H1 (cell line): ENCODE measurements at regions not wholly inside any gene's neighbourhood (a gene's known extent, or its start where the extent isn't known, plus 50 kb on each side); places are given as distances from the start of the nearest gene placed in this dataset.
A peak's percentile ranks its signal among the peaks of the same experiment; 100 is the strongest.

Source experiments
- CTCF ChIA-PET: fragments of 300-600 bp; sonication (Branson Sonifier 250); formaldehyde crosslinking; loops from one replicate; lab custom pipeline; 2021; ENCODE audit not compliant: partially characterized antibody; lab: Charles Lee
- POLR2A ChIA-PET: fragments of 300-600 bp; sonication (Branson Sonifier 250); formaldehyde crosslinking; loops from one replicate; lab custom pipeline; 2021; ENCODE audit warnings: inconsistent platforms; ENCODE audit not compliant: partially characterized antibody; lab: Charles Lee
- DNase-seq, 2 experiments: peaks; one replicate each; pipeline versions ENCODE4 v3.0.0 to v3.0.0-alpha.2; 2010 to 2022; ENCODE audit warnings: low spot score in 2 of 2, low read depth in 1 of 2, mixed read lengths in 1 of 2
- FAIRE-seq: peaks from 2 replicates; lab custom pipeline; 2011; peaks lifted over from hg19 to GRCh38; lab: Jason Lieb, UNC
- H2AFZ ChIP-seq: 2 replicates; pipeline ENCODE4 v1.8.1; 2012; ENCODE audit warnings: low read length, inconsistent platforms
- H2AK5ac ChIP-seq: 2 replicates; pipeline ENCODE4 v1.6.1; 2013; ENCODE audit warnings: low read depth, low read length
- H2BK120ac ChIP-seq: replicated peaks from 2 replicates; pipeline ENCODE3; 2013; ENCODE audit warnings: low read depth, low read length, inconsistent platforms
- H2BK12ac ChIP-seq: 2 replicates; pipeline ENCODE4 v1.6.1; 2013; ENCODE audit warnings: low read depth, low read length
- H2BK15ac ChIP-seq: 2 replicates; pipeline ENCODE4 v1.6.1; 2013; ENCODE audit warnings: low read length
- H2BK20ac ChIP-seq: 2 replicates; pipeline ENCODE4 v1.6.1; 2013; ENCODE audit warnings: low read length
- H2BK5ac ChIP-seq: 2 replicates; pipeline ENCODE4 v1.6.1; 2013; ENCODE audit warnings: low read depth, low read length
- H3K14ac ChIP-seq: 2 replicates; pipeline ENCODE4 v1.6.1; 2013; ENCODE audit warnings: inconsistent platforms; ENCODE audit not compliant: insufficient read length
- H3K18ac ChIP-seq: 2 replicates; pipeline ENCODE4 v1.6.1; 2013; ENCODE audit warnings: low read length; ENCODE audit errors: extremely low read depth
- H3K23ac ChIP-seq: 2 replicates; pipeline ENCODE4 v1.6.1; 2013; ENCODE audit warnings: inconsistent platforms; ENCODE audit not compliant: insufficient read length
- H3K23me2 ChIP-seq: 2 replicates; pipeline ENCODE4 v1.6.1; 2013; ENCODE audit warnings: low read depth, low read length
- H3K27ac ChIP-seq: 2 replicates; pipeline ENCODE4 v1.6.1; 2011; ENCODE audit warnings: low read depth, low read length, inconsistent platforms
- H3K27me3 ChIP-seq, 4 experiments: replicated peaks in 1 of 4; 1 replicate in 1 of 4; 2 replicates in 3 of 4; pipeline versions ENCODE4 v1.6.1 to v1.8.1; 2011 to 2013; ENCODE audit warnings: low read length in 3 of 4, mild to moderate bottlenecking in 3 of 4, inconsistent platforms in 2 of 4, mixed read lengths in 2 of 4, moderate library complexity in 1 of 4; ENCODE audit not compliant: control insufficient read depth in 3 of 4, insufficient read depth in 3 of 4; ENCODE audit errors: extremely low read depth in 1 of 4
- H3K36me3 ChIP-seq, 4 experiments: 2 replicates each; pipeline versions ENCODE4 v1.6.1 to v1.8.1; 2011 to 2013; ENCODE audit warnings: mild to moderate bottlenecking in 4 of 4, low read length in 3 of 4, moderate library complexity in 2 of 4, control low read depth in 1 of 4, inconsistent platforms in 1 of 4; ENCODE audit not compliant: insufficient read depth in 4 of 4, control insufficient read depth in 2 of 4
- H3K4ac ChIP-seq: replicated peaks from 2 replicates; pipeline ENCODE3; 2013; ENCODE audit warnings: low read length, low read depth, mixed read lengths, inconsistent platforms; ENCODE audit not compliant: insufficient read length
- H3K4me1 ChIP-seq, 4 experiments: replicated peaks in 1 of 4; 1 replicate in 1 of 4; 2 replicates in 3 of 4; pipeline versions ENCODE4 v1.6.1 to v1.8.1; 2011 to 2013; ENCODE audit warnings: low read length in 3 of 4, inconsistent platforms in 2 of 4, mixed read lengths in 1 of 4; ENCODE audit not compliant: insufficient read depth in 4 of 4, control insufficient read depth in 3 of 4
- H3K4me2 ChIP-seq, 2 experiments: 2 replicates each; pipeline versions ENCODE4 v1.6.1 to v1.8.1; 2011 to 2013; ENCODE audit warnings: low read depth in 2 of 2, low read length in 2 of 2, control low read depth in 1 of 2, inconsistent platforms in 1 of 2, mild to moderate bottlenecking in 1 of 2; ENCODE audit not compliant: insufficient read depth in 1 of 2
- H3K4me3 ChIP-seq, 4 experiments: fragments of 200-600, 300-600 bp in 1 of 4; sonication (generic), shearing (Covaris generic), sonication (Bioruptor Twin) in 1 of 4; 2 replicates each; pipeline versions ENCODE4 v1.5.1 to v1.8.1; 2011 to 2016; ENCODE audit warnings: low read length in 4 of 4, low read depth in 3 of 4, control low read depth in 2 of 4, inconsistent platforms in 2 of 4, mild to moderate bottlenecking in 2 of 4, mixed read lengths in 1 of 4, moderate library complexity in 1 of 4; ENCODE audit not compliant: insufficient read depth in 2 of 4; ENCODE audit errors: extremely low read depth in 1 of 4
- H3K56ac ChIP-seq: replicated peaks from 2 replicates; pipeline ENCODE3; 2013; ENCODE audit warnings: low read depth, mild to moderate bottlenecking, mixed read lengths, low read length, inconsistent platforms; ENCODE audit not compliant: insufficient read length
- H3K79me1 ChIP-seq: 2 replicates; pipeline ENCODE4 v1.6.1; 2013; ENCODE audit warnings: low read depth, low read length, control low read depth
- H3K79me2 ChIP-seq, 2 experiments: 2 replicates each; pipeline versions ENCODE4 v1.6.1 to v1.8.1; 2012 to 2013; ENCODE audit warnings: low read length in 2 of 2, mild to moderate bottlenecking in 2 of 2, inconsistent platforms in 1 of 2; ENCODE audit not compliant: insufficient read depth in 2 of 2, control insufficient read depth in 1 of 2
- H3K9ac ChIP-seq, 4 experiments: replicated peaks in 1 of 4; 1 replicate in 1 of 4; 2 replicates in 3 of 4; pipeline versions ENCODE4 v1.6.1 to v1.8.1; 2011 to 2013; ENCODE audit warnings: low read depth in 3 of 4, low read length in 3 of 4, control low read depth in 2 of 4, mild to moderate bottlenecking in 2 of 4, moderate library complexity in 2 of 4, inconsistent platforms in 1 of 4; ENCODE audit errors: extremely low read depth in 1 of 4
- H3K9me3 ChIP-seq, 2 experiments: 2 replicates each; pipeline versions ENCODE4 v1.6.1 to v1.8.1; 2012 to 2013; ENCODE audit warnings: mild to moderate bottlenecking in 2 of 2, moderate library complexity in 2 of 2, control low read depth in 1 of 2, inconsistent platforms in 1 of 2, low read depth in 1 of 2, low read length in 1 of 2, mixed read lengths in 1 of 2; ENCODE audit not compliant: insufficient read depth in 2 of 2
- H4K20me1 ChIP-seq, 2 experiments: replicated peaks in 1 of 2; 2 replicates each; pipeline versions ENCODE3 to v1.8.1; 2011 to 2013; ENCODE audit warnings: inconsistent platforms in 2 of 2, low read length in 2 of 2, mild to moderate bottlenecking in 1 of 2; ENCODE audit not compliant: insufficient read depth in 2 of 2, control insufficient read depth in 1 of 2
- H4K5ac ChIP-seq: 2 replicates; pipeline ENCODE4 v1.6.1; 2013; ENCODE audit warnings: low read length, low read depth, mixed read lengths, inconsistent platforms; ENCODE audit not compliant: insufficient read length
- H4K8ac ChIP-seq: 2 replicates; pipeline ENCODE4 v1.8.0; 2013; ENCODE audit warnings: mild to moderate bottlenecking, moderate library complexity, low read length, inconsistent platforms; ENCODE audit not compliant: insufficient read depth; ENCODE audit errors: extremely low read depth
- H4K91ac ChIP-seq: replicated peaks from 2 replicates; pipeline ENCODE3; 2013; ENCODE audit warnings: low read length, mixed read lengths, inconsistent platforms; ENCODE audit not compliant: insufficient read length
- BCL11A ChIP-seq, 2 experiments: IDR thresholded peaks; one replicate each; pipeline ENCODE4 v1.6.1; 2011; ENCODE audit warnings: low read depth in 2 of 2, low read length in 2 of 2, mild to moderate bottlenecking in 2 of 2
- BRCA1 ChIP-seq: IDR thresholded peaks from 2 replicates; pipeline ENCODE4 v1.6.1; 2012; ENCODE audit warnings: low read depth, low read length, improper control_type of control experiment
- GTF2F1 ChIP-seq: IDR thresholded peaks from 2 replicates; pipeline ENCODE4 v1.6.1; 2012; ENCODE audit warnings: low read depth, low read length, improper control_type of control experiment, borderline replicate concordance
- JUND ChIP-seq: IDR thresholded peaks from 2 replicates; pipeline ENCODE4 v1.6.1; 2011; ENCODE audit warnings: mild to moderate bottlenecking, improper control_type of control experiment, low read length
- PHF8 ChIP-seq: fragments of 200-600 bp; sonication (generic); conservative IDR thresholded peaks from 2 replicates; pipeline ENCODE4 v1.7.1; 2012; ENCODE audit warnings: low read depth, mild to moderate bottlenecking, inconsistent platforms, low read length, moderate library complexity
- SP2 ChIP-seq: IDR thresholded peaks from 2 replicates; pipeline ENCODE4 v1.6.1; 2012; ENCODE audit warnings: mild to moderate bottlenecking, low read length, inconsistent platforms
- TEAD4 ChIP-seq: IDR thresholded peaks from 2 replicates; pipeline ENCODE4 v1.6.1; 2012; ENCODE audit warnings: low read depth, low read length, inconsistent platforms, mixed read lengths
- WGBS, 2 experiments: shearing (Covaris generic) in 1 of 2; methylation state at CpG; one replicate each; pipeline versions ENCODE4 v1.1.6 to v1.1.7; 2013 to 2015; ENCODE audit warnings: low lambda C conversion rate in 2 of 2, mixed read lengths in 2 of 2, inconsistent platforms in 1 of 2, low coverage in 1 of 2, missing lambda C conversion rate in 1 of 2; ENCODE audit not compliant: insufficient replicate concordance in 2 of 2, insufficient coverage in 1 of 2, insufficient read length in 1 of 2; ENCODE audit errors: extremely low coverage in 1 of 2, missing lambda C conversion rate in 1 of 2; 5-methylcytosine and 5-hydroxymethylcytosine counted together

DNA sequence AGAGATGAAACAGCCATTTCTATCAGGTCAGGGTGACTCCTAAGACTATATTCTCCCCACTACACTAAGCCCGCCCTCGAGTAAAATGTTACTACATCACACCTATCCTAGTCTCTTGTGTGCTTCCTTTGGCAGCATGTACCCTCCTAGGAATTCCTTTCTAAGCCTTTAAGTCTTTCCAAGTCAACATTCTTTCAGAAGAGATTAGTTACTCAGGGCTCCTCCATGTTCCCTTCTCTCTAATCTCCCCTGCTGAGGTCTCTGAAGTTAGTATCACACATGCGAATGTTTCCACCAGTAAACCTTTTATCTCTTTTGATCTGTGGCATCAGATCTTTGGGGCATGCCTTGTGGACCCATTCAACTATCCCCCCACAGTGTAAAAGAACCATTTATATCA, 873.7 kb upstream of the FAT3 start:
- TF ChIP-seq TEAD4 (0 out of 2 replicates have a peak, but pooled peaks have one; percentile 15), JUND (no peak), GTF2F1 (no peak), BRCA1 (no peak), PHF8 (no peak), BCL11A (IDR thresholded peaks at IDR 0.05; ENCODE audit: low read depth in 2 of 2, low read length in 2 of 2) (no peak), SP2 (no peak)
- 92% methylated on average over 3 of the region's 3 CpGs; no CpG with 5 or more reads in 1 of the 2 experiments for WGBS, 2 experiments
- POLR2A ChIA-PET, result no interaction called here

More for the DNA sequence above, 873.7 kb upstream of the FAT3 start:
- H3K56ac ChIP-seq, result no peak overlapping the region
- no peak overlapping the region for H2BK20ac ChIP-seq
- no peak overlapping the region for H2AK5ac ChIP-seq
- H3K4me1 ChIP-seq, result no peaks in the 10 kb centered on the region; a peak in 1 of 7 replicates
- no peaks in the 10 kb centered on the region for H4K20me1 ChIP-seq
- no peak overlapping the region for H2BK12ac ChIP-seq
- no peak overlapping the region for H2AFZ ChIP-seq
- H3K9me3 ChIP-seq, result no peaks in the 10 kb centered on the region
- H3K4me2 ChIP-seq, result no peak overlapping the region
- H3K27ac ChIP-seq, result no peak overlapping the region
- no peak overlapping the region for H3K18ac ChIP-seq
- H3K27me3 ChIP-seq, result no peaks in the 10 kb centered on the region
- H4K8ac ChIP-seq, result no peak overlapping the region
- no peak for DNase-seq
- no peak overlapping the region for H3K23ac ChIP-seq
- H2BK15ac ChIP-seq, result no peak overlapping the region
- no peak overlapping the region for H3K14ac ChIP-seq
- no peaks in the 10 kb centered on the region for H3K79me2 ChIP-seq
- H4K5ac ChIP-seq, result no peak overlapping the region
- no peaks in the 10 kb centered on the region for H3K23me2 ChIP-seq
- no peak for FAIRE-seq
- CTCF ChIA-PET, result no interaction called here
- no peaks in the 10 kb centered on the region for H3K36me3 ChIP-seq
- H3K4ac ChIP-seq, result no peak overlapping the region
- no peak overlapping the region for H2BK5ac ChIP-seq
- no peak overlapping the region for H2BK120ac ChIP-seq
- H4K91ac ChIP-seq, result no peak overlapping the region
- H3K4me3 ChIP-seq, result no peak overlapping the region
- H3K79me1 ChIP-seq, result no peaks in the 10 kb centered on the region
- H3K9ac ChIP-seq, result no peak overlapping the region
